T-helper 9 cell (primary cell): ENCODE measurements at regions not wholly inside any gene's neighbourhood (a gene's known extent, or its start where the extent isn't known, plus 50 kb on each side); places are given as distances from the start of the nearest gene placed in this dataset.

ENCODE experiments used
- DNase-seq: peaks from one replicate; pipeline ENCODE4 v3.0.0-alpha.2; 2020

DNA sequence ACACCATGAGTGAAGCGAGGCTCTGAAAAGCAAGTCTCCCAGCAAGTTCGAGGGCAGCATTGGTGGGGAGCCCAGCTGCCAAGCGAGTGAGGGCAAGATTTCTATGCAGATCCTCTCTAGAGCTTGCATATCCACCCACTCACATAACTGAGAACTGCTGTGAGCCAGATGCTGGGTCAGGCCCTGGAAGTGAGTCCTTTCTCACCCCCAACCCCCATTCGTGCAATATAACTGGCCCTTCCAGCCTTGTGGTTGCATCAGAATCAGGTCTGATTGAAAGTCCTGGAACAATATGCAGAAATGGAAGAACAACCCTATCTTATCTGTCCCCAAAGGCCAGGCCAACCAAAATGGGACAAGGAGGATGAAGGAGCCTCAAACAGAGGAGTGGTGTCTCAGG, 146.6 kb downstream of the IRX5 start:
- DNase-seq, result no peak

DNA sequence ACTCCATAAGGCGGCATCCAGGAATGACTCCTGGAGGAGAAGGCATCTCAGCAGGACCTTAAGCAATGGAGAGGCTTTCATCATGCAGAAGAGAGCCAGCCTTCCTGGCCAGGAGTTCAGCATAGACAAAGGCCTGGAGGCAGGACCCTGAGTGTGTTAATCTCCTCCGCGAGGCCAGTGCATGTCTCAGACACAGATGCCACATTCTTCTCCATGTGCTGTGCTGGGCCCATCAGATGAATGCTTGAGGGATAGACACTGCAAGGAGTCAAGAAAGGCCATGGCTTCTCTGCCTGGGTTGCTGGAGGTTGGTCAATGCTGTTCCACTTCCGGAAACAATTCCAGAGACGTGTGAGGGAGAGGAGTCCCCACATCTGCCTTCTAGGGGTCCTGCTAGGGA, 147.5 kb downstream of the IRX5 start:
- DNase-seq, result no peak

DNA sequence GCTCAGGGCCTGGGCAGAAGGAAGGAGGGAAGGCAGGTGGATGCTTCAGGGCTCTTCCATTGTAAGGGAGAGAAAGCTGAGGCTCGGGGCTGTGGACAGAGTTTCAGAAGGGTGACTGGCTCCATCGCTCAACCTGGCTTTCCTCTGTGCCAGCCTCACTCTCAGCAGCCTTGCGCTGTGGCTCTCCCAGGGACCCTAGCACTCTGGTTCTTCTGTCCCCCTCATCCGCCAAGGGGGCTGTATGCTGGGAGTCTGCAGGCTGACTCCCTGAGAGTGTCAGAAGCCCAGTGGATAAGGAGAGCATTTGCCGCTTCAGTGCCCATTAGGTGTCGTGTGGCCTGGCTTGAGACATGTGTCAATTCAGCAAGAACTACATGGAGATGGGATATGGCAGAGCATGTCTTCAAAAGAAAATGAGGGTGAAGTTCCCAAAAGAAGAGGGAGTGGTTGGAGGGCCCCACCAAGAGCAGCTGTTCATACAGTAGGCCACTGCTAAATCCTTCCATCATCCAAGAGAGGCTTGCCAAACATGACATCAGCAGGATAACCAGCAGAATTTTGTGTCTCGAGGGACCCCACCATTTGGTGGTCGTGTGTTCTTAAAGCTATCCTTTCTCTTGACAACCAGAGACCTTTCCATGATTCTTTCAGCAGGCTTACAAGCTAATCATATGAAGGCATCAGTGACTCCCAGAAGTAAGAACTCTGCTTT, 148.2 kb downstream of the IRX5 start:
- no peak for DNase-seq

DNA sequence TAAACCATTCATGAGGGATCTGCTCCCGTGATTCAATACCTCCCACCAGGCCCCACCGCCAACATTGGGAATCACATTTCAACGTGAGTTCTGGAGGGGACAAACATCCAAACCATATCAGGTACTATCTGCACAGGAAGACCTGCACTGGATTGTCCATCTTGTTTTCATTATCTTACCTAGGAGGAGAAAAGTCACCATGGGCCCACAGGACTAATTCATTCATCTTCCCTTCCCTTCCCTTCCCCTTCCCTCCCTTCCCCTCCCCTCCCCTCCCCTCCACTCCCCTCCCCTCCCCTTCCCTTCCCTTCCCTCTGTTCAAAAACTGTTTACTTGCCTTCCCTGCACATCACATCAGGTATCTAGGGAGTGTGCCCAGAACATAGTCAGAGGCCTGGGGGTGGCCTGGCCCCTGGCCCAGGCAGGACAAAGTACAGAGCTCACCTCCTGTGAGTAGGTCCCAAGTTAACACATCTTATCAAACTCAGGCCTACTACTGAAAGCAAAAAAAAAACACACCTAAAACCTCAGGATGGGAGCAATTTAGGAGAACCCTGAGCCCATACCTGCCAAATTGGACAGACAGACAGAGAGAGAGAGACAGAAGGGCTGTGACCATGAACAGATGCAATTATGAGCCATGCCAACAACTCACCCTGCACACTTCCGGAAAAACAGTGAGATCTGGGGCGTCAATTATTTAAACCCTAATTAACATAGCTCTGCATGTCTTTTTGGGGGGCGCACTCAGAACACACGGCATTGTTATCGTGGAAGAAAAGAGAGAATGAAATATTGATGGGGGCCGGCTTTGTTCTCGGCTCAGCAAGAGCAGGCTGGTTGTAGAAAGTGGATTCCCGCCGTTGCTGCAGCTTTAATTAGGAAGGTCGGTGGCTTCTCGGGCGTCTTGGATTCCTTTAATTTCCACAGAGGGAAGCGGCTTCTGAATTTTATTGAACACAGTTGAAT, 151.2 kb downstream of the IRX5 start:
- no peak for DNase-seq

DNA sequence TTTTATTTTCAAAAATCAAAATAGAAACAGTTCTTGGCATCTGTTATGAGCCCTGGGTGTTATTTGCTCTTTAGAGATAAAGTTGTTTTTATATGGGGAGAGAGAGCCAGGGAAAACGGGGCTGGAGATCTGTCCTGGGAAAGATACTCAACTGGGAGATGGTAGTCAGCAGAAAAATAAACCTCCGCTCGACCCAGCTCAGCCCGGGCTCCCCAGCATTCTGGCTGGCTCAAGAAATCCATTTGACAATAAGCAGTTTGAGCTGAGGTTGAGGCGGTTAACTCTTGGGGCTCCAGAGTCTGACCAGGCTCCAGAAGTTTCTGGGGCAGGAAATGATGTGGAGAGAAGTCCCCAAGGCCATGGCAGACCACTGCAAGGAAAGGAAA, 151.9 kb downstream of the IRX5 start:
- no peak for DNase-seq

DNA sequence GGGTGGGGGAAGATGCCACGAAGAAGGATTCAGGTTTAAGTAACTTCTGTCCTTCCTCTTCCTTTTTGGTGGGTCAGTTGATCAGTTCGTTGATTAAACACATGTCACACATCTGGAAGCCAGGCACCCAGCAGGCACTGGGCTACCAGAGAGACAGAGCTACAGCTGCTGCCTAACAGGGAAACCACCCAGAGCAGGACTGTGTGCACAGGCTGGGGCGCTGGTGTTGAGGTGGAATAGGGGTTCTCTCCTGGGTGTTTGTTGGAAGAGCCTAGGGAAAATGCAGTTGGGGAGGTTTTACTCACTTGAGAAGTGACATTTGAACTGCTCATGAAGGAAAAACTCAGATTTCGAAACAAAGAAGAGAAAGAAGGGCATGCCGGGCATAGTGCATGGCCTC, 152.4 kb downstream of the IRX5 start:
- DNase-seq, result no peak

DNA sequence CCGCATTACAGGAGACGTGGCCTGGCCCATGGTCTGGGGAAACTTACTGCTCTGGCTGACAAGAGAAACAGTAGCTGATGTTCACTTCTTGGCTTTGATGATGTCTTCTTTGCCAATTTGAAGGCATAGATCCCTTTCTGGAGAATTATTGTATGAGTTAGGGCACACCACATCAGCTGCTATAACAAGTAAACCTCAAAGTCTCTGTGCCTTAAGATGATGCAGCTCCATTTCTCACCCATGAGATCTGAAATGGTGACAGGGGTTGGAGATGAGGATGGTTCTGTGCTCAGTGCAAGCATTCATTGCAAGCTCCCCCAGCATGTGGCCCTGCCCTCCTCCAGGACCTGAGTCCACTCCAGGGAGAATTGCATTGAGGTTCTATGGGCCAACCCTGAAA, 157.4 kb downstream of the IRX5 start:
- DNase-seq, result no peak

DNA sequence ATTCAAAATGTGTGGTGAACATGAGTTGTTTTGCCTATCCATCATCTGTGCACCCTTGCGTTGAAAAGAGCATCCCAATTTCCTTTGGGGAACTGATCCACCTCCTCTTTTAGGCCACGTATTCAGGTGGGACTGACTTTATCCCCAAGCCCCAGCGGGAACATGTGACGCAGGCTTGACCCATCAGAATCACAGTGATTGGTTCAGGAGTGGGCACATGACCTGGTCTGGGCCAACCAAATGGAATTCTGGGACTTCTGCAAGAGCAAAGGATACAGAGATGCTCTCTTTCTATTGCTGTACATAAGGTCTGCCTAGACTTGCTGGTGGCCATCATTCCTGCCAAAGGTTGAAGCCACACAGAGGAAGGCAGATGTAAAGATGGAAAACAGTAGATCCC, 158.9 kb downstream of the IRX5 start:
- DNase-seq, result no peak

DNA sequence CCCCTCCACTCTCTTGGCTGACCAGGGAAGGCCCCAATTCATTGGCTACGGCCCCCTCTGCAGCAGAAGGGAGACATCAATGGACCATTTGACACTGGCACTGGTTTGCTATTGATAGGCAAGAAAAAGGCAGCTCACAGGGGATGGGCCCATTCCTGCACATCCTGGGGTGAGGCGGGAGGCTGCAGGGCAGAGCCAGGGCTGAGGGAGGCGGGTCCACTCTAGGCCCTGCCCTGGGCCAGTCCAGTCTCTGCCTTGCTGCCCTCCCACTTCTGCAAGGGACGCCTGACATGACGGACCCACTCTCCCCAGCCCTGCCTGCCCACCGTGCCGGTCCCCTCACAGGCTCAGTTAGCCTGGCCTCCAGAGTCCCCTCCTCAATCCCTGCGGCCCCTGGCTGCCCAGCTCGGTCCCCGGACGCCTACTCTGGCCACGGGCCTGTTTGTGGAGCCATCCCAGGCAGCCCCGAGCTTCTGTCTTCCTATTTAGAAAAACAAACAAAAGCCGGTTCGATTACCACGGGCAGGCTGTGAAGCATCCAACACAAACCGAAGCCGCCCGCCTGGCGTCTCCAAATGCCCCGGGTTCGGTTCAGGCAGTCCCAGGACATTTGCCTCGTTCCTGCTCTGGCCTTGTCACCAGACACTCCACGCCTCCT, 160.7 kb downstream of the IRX5 start:
- no peak for DNase-seq

DNA sequence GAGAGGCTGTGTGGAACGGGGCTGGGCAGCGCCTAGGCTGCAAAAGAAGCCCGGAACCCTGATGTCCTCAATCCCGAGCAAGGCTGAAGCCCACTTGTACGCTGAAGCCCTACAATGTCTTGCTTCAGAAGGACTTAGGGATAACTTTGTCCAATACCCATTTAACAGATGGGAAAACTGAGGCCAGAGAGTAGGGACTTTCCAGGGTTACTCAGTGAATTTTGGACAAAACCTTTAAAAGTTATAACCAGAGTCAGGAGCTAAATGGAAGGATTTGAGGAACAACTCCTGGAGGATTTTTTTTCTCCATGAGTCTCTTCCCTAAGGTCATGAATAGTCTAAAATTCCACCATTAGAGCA, 161.2 kb downstream of the IRX5 start:
- no peak for DNase-seq

DNA sequence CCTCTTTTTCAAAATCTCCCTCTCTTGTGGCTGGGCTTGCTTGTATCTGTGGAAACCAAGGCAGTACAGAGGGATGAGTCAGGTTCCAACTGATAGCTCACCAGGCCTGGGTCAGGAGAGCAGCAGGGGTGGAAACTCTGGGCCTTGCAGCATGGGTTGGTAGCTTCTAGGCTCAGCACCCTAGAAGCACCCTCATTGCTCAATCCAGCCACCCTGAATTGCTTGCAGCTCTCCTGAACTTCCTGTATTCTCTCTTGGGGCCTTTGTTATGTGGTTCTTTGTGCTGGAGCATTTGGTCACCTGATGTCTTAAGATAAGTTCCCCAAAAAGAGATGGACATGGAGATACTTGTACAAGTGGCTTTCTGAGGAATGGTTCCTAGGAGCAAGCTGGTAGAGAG, 169.4 kb downstream of the IRX5 start:
- DNase-seq, result no peak

DNA sequence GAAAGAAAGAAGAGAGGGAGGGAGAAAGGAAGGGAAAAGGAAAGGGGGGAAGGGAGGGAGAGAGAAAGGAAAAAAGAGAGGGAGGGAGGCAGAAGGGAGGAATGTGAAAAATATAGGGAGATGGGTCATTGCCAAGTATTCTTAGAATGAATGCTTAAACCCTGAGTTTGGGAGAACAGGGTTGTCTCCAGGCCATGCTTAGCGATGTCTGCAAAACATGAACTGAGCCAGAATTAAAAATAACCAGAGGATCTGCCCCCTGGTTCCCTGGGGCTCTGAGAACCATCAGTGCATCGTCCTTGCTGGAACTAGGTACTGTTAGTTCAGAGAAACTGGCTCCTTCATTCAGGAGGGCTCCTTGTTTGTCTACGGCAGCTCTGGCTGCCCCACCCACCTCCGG, 170.4 kb downstream of the IRX5 start:
- DNase-seq, result no peak

DNA sequence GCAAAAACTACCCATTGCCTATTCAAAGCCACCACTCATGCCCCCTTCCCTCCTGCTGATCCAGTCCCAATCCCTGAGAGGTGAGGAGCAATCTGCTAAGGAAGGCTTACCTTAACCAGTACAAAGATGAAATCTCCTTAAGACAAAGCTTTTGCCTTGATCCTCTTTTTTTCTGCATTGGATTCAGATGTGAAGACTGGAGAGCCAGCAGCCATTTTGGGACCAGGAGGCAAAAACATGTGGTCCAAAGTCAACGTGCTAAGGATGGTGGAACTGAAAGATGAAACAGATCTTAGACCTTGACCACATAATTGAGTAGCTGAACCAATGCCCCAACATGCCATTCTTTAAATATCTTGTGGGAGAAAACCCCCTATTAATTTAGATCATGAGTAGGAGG, 171.4 kb downstream of the IRX5 start:
- no peak for DNase-seq

DNA sequence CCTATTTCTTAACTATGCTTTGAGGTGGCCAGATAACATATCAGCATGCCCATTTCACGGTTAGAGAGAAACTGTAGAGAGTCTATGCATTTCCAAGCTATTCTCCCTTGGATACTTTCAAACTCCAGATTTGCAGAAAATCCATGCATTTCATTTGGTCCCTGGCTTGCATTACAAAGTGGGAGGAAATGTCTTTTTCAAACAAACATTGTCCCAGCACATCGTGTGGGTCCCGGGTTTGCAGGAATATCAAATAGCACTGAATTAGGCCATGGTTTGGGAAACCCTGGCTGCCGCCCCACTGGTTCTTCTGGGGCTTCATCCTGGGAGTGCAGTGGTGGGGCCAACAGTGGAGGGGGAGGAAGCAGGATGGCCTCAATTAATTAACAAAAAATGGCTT, 171.9 kb downstream of the IRX5 start:
- no peak for DNase-seq

DNA sequence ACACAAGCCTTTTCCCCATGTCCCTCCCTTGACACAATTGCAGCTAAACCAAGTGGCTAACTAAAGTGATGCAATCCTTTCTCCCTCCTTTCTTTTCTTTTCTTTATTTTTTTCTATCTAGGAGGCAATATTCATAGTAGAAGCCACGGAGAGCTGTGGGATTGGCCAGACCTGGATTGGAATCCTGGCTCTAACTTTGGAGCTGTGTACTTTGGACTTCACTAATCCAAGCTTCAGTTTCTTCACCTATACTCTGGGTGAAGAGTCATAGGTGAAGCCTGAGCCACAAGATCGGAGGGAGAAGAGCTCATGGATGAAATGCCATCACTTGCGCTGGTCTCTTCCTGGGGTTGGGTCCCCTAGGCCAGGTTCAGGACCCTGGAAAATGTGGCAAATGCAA, 177.2 kb downstream of the IRX5 start:
- no peak for DNase-seq

DNA sequence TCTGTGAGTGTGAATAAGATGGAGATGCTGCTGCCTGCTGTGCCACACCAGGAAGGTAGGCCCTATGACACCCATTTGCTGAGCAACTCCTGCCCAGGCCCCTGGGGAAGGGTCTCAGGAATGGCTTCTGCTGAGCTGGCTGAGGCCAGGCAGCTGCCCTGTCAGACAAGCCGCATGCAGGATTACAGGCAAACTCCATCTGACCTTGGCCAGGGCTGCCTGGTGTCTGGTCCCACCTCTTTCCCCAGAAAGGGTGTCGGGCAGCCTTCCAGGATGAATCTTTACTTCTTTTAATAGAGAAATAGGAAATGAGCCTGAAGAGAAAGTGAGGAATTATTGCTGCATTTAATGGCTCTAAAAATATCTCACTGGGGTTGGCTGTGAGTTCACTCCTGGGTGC, 182.5 kb downstream of the IRX5 start:
- DNase-seq, result no peak

DNA sequence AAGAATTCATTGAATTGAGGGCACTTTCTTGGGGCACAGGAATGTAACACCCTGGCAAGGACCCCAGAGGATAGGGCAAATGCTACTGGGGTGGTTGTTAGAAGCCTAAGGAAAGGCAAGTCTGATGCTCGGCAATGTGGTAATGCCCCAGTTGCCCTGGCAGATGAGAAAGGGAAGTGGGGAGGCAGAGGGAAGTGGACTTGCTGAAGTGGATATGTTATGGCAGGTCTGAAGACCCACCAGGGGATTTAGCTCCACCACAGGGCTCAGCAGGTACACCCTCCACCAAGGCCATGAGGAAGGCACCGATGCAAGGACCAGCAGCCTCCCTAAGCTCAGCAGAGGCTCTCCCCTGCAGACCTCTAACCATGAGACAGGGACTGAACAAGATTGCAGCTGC, 184.8 kb downstream of the IRX5 start:
- DNase-seq, result no peak

DNA sequence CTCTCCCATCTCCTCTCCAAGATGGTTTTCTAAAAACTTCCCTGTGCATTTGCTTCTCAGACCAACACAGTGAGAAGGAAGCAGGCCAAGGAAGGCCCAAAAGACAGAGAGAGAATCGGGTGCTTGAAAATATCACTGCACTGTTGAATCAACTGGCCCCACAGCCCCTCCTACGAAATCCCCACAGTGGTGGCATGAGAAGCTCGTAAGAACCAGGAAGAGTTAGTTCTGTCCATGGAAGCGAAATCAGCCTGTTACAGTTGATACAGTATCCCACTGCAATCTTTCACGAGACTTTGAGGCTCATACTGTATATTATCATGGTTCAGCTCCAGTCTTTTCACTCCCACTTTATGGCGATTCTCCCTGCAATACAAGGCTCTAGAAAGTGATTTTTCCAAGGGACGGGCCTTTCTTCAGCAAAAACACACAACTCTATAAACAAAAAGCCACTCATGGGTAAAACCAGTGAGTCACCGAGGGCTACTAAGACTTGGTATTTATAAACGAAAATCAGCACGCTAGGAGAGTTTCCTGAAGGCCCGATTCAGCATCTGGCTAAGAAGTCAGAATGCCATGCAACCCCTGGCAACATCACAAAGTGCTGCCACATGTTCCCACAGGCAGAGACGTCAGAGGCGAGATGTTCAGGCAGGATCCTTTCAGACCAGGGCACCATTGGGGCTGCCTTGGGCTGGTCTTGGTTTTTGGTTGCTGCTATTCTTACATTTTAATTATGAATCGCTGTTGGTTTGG, 185.7 kb downstream of the IRX5 start:
- DNase-seq, result no peak

DNA sequence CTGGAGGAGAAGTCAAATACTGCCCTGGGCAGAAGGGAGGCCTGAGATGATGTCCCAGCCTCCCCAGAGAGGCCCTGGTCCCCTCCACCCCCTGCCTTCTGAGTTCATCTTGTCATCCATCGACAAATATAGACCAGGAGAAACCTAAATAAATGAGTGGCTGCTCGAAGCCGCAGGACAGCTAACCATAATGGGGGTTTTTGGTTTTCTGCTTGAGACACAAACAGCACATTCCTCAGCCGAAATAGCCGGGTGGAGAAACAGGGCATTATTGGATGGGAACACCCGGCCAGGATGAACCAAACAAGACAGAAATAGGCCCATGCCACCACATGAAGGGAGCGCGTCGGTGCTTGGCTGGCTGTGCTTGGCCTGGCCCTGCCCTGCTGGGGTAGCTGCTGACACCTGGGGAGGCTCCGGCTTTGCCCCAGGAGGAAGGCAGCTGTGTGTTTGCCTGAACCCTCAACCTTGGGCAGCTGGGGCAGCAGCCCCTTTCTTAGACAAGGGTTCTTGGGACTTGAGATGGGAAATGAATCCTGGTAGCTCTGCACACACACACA, 188.1 kb downstream of the IRX5 start:
- DNase-seq, result no peak

DNA sequence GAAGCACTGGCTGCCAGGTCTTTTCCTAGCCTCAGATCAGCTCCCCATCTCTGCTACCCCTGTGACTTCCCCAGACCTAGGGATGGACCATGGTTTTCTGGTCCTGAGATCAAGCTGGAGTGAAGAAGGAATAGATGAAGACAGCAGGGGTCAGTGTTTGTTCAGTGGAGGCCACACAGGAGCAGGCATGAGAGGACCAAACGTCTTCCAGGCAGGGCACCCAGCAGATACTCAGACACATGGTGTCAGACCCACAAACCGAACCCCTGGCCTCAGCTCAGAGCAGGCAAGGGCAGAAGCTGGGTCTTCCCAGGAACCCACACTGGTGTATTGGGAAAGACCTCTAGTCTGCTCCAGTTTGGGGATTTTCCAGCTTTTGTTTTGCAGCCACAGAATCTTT, 189.7 kb downstream of the IRX5 start:
- DNase-seq, result no peak

DNA sequence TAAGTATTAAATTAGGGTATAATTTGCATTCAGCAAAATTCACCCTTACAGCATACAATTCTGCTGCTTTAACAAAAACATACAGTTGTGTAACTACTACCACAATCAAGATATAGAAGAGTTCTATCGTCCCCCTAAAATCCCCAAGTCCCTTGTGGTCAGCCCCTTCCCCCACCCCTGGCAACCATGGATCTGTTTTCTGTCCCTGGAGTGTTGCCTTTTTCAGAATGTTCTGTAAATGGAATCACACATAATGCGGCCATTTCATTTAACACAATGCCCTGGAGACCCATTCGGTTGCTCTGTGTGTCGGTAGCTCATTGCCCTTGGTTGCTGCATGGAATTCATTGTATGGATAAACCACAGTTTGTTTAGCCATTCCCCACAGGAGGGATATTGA, 190.2 kb downstream of the IRX5 start:
- no peak for DNase-seq

DNA sequence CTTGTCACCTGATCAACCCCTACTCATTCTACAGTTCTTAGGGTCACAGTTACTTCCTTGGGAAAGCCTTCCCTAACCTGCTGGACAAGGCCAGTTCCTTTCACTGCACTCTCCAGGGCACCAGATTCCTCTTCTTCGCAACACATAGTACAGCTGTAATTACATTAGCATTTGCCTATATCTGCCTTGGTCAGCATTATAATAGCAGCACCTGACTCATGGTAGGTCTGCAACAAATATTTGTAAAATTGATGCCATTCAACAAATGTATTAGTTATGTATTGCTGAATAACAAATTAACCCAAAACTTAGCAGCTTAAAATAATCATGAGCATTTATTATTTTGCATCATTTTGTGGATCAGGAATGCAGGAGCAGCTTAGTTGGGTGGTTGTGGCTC, 193.0 kb downstream of the IRX5 start:
- no peak for DNase-seq
